HG02981 (cell line): ENCODE measurements at regions not wholly inside any gene's neighbourhood (a gene's known extent, or its start where the extent isn't known, plus 50 kb on each side); places are given as distances from the start of the nearest gene placed in this dataset.
"Not testable (repeated sequence)": the region's sequence is repeated elsewhere in the genome, so short reads cannot be mapped to it uniquely, and the experiment has no call there.

Source experiments
- ATAC-seq: cut with Tn5 transposase; IDR thresholded peaks from one replicate; pipeline ENCODE4 v1.9.1; 2021; ENCODE audit warnings: mild to moderate bottlenecking, moderate library complexity; ENCODE audit not compliant: unreplicated experiment

- not testable (repeated sequence) for ATAC-seq
These were observed 103.1 kb downstream of the CAPZA3 start for GRCh38 chr12:18840997-18841396.

- no peak for ATAC-seq
These were observed 111.2 kb downstream of the CAPZA3 start for GRCh38 chr12:18849080-18849479.

GRCh38 chr12:18849761-18850160, 111.8 kb downstream of the CAPZA3 start:
- ATAC-seq: no peak

- no peak for ATAC-seq
These were observed 112.8 kb downstream of the CAPZA3 start for GRCh38 chr12:18850752-18851151.

- no peak for ATAC-seq
These were observed 113.4 kb downstream of the CAPZA3 start for GRCh38 chr12:18851271-18851670.

- ATAC-seq: no peak
These were observed 115.8 kb downstream of the CAPZA3 start for GRCh38 chr12:18853570-18854366.

- no peak for ATAC-seq
These were observed 119.7 kb downstream of the CAPZA3 start for GRCh38 chr12:18857656-18858055.

GRCh38 chr12:18859400-18859799, 121.5 kb downstream of the CAPZA3 start:
- ATAC-seq: no peak

GRCh38 chr12:18861287-18861858, 123.5 kb downstream of the CAPZA3 start:
- no peak for ATAC-seq

- ATAC-seq: no peak
These were observed 126.0 kb downstream of the CAPZA3 start for GRCh38 chr12:18863769-18864500.

- no peak for ATAC-seq
These were observed 127.1 kb downstream of the CAPZA3 start for GRCh38 chr12:18864900-18865561.

- no peak for ATAC-seq
These were observed 130.8 kb downstream of the CAPZA3 start for GRCh38 chr12:18868717-18869116.

GRCh38 chr12:18872770-18873169, 134.9 kb downstream of the CAPZA3 start:
- no peak for ATAC-seq

GRCh38 chr12:18878676-18879180, 140.8 kb downstream of the CAPZA3 start:
- no peak for ATAC-seq

- no peak for ATAC-seq
These were observed 144.8 kb downstream of the CAPZA3 start for GRCh38 chr12:18882690-18883089.

- ATAC-seq: no peak
These were observed 149.0 kb downstream of the CAPZA3 start for GRCh38 chr12:18886962-18887361.

- no peak for ATAC-seq
These were observed 149.4 kb downstream of the CAPZA3 start for GRCh38 chr12:18887368-18887767.

- no peak for ATAC-seq
These were observed 150.1 kb downstream of the CAPZA3 start for GRCh38 chr12:18888047-18888446.

GRCh38 chr12:18890621-18891020, 152.7 kb downstream of the CAPZA3 start:
- ATAC-seq: not testable (repeated sequence)

GRCh38 chr12:18895540-18895939, 157.6 kb downstream of the CAPZA3 start:
- no peak for ATAC-seq

- no peak for ATAC-seq
These were observed 158.0 kb downstream of the CAPZA3 start for GRCh38 chr12:18895946-18896345.
